KOPT-K1 (cell line): ENCODE measurements at regions not wholly inside any gene's neighbourhood (a gene's known extent, or its start where the extent isn't known, plus 50 kb on each side); places are given as distances from the start of the nearest gene placed in this dataset.

Experiments
- H3K27ac ChIP-seq: fragments of 200-600 bp; sonication (generic); 2 replicates; pipeline ENCODE4 v1.5.1; 2016; ENCODE audit warnings: antibody characterized with exemption, mild to moderate bottlenecking, low read depth, low read length; ENCODE audit not compliant: poor library complexity, severe bottlenecking
- H3K36me3 ChIP-seq: fragments of 200-600 bp; sonication (generic); 2 replicates; pipeline ENCODE4 v1.5.1; 2017; ENCODE audit warnings: antibody characterized with exemption, mild to moderate bottlenecking, low read length, moderate library complexity; ENCODE audit not compliant: insufficient read depth
- H3K9me3 ChIP-seq: fragments of 200-600 bp; sonication (generic); 2 replicates; pipeline ENCODE4 v1.5.1; 2017; ENCODE audit warnings: antibody characterized with exemption, low read length, mild to moderate bottlenecking; ENCODE audit not compliant: insufficient read depth, poor library complexity, severe bottlenecking

DNA sequence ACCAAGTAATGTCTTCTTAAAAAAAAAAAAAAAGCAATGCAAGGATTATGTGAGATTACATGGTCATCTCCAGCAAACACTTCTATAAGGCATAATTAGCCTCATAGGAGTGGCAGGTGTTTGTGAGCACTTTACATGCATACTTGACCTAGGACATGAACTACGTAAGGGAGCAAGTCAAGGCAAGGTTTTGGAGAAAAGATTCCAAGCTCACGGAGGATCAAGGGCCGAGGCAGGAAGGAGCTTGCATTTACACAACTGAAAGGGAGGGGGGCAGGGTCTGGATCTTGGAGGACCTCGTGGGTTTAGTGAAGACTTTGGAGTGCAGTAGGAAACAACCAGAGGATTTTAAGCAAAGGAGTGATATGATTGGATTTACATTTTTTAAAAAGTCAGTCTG lies 112.5 kb downstream of the CCER1 start:
- Histone ChIP-seq H3K27ac (no peak overlapping the region), H3K36me3 (no peaks in the 10 kb centered on the region), H3K9me3 (no peaks in the 10 kb centered on the region)

DNA sequence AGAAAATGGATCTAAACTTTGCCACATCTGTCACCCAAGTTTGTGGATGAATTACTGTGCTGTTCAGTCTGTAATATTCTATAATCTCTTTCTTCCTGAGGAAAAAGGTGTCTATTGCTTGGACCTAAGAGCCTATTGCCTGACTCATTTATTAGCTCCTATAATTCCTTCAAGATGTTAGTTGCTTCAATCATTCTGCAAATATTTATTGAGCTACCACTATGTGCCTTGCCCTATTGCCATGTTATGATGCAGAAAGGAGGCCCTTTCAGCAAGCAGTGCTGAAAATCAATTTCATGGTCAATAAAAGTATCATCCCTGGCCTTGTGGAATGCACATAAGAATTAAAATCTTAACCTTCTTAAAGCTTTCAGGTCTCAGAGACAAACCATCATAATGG lies 113.6 kb downstream of the CCER1 start:
- Histone ChIP-seq H3K36me3 (no peaks in the 10 kb centered on the region), H3K9me3 (no peaks in the 10 kb centered on the region), H3K27ac (no peak overlapping the region)

- Histone ChIP-seq H3K27ac (no peak overlapping the region), H3K9me3 (no peaks in the 10 kb centered on the region), H3K36me3 (no peaks in the 10 kb centered on the region)
These were observed 115.6 kb downstream of the CCER1 start for GRCh38 chr12:90839346-90839745.

- no peaks in the 10 kb centered on the region for H3K9me3 ChIP-seq
- H3K36me3 ChIP-seq: no peaks in the 10 kb centered on the region
- no peak overlapping the region for H3K27ac ChIP-seq
These were observed 118.3 kb downstream of the CCER1 start for GRCh38 chr12:90836689-90837088.

- no peak overlapping the region for H3K27ac ChIP-seq
- no peaks in the 10 kb centered on the region for H3K36me3 ChIP-seq
- no peaks in the 10 kb centered on the region for H3K9me3 ChIP-seq
These were observed 121.7 kb downstream of the CCER1 start for GRCh38 chr12:90833228-90833627.

DNA sequence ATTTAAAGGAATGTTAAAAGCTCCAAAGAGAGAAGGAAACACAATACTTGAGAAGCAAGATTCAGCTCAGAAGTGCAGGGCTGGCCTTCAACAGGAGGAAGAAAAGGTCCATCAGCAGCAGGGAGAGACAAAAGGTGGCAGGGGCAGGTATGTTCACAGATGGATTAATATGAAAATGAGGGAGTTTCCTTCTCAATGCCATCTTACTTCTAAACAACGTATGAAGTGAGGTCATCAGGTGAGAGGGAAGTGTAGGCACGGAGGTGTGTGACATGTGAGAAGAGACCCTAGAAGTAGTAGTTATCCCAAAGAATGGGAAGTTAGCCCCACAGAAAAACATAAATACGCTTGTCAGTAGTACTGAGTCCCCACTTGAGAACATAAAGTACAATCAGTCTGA lies 122.5 kb downstream of the CCER1 start:
- no peaks in the 10 kb centered on the region for H3K9me3 ChIP-seq
- H3K36me3 ChIP-seq: no peaks in the 10 kb centered on the region
- no peak overlapping the region for H3K27ac ChIP-seq

- no peaks in the 10 kb centered on the region for H3K9me3 ChIP-seq
- no peaks in the 10 kb centered on the region for H3K36me3 ChIP-seq
- no peak overlapping the region for H3K27ac ChIP-seq
These were observed 123.3 kb downstream of the CCER1 start for GRCh38 chr12:90831712-90832111.

DNA sequence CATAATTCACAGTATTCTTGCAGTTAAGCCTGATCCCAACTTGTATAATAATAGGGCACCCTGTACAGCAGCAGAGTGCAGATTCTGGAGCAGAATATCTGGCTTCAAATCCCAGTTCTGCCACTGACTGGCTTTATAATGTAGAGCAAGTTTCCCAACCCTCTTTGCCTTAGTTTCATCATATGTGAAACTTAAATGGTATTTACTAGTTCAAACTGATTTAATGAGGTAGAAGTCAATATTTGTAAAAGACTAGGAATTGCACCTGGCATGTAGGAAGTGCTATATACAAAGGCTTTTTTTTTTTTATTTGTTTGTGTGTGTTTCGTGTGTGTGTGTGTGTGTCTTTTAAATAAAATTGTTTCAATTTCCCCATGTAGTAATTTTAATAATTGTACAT lies 125.9 kb downstream of the CCER1 start:
- H3K36me3 ChIP-seq: no peaks in the 10 kb centered on the region
- no peaks in the 10 kb centered on the region for H3K9me3 ChIP-seq
- H3K27ac ChIP-seq: no peak overlapping the region

GRCh38 chr12:90828621-90829020 lies 126.4 kb downstream of the CCER1 start:
- Histone ChIP-seq H3K9me3 (no peaks in the 10 kb centered on the region), H3K36me3 (no peaks in the 10 kb centered on the region), H3K27ac (no peak overlapping the region)

- no peaks in the 10 kb centered on the region for H3K9me3 ChIP-seq
- no peak overlapping the region for H3K27ac ChIP-seq
- H3K36me3 ChIP-seq: no peaks in the 10 kb centered on the region
These were observed 127.4 kb downstream of the CCER1 start for GRCh38 chr12:90827567-90827966.

DNA sequence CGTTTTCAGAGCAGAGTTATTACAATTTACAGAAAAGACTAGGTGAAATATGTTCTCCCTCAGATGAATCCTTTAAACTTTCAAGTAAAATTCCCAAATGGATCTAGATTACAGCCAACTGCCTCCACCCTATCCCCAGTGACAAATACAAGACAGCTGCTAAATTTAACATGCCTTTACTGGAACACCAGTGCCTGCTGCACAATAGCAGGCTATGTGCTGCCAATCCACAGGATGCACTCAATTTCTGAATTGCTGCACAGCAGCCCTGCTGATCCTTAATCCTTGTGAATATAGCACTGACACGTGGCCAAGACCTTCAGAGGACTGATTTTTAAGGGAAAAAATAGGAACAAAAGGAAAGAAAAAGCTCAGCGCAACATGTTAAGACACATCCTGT lies 128.9 kb downstream of the CCER1 start:
- Histone ChIP-seq H3K36me3 (no peaks in the 10 kb centered on the region), H3K27ac (no peak overlapping the region), H3K9me3 (no peaks in the 10 kb centered on the region)

DNA sequence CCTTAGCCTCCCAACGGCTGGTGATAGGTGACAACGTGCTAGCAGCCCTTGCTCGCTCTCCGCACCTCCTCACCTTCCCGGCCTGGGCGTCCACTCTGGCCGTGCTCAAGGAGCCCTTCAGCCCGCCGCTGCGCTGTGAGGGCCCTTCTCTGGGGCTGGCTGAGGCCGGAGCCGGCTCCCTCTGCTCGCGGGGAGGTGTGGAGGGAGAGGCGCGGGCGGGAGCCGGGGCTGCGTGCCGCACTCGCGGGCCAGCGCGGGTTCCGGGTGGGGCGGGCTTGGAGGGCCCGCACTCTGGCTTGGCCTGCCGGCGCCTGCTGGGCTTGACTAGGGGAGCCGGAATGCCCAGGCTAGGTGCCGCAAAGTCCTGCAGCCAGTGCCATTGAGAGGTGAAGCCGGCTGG lies 131.1 kb downstream of the CCER1 start:
- Histone ChIP-seq H3K9me3 (no peaks in the 10 kb centered on the region), H3K27ac (no peak overlapping the region), H3K36me3 (no peaks in the 10 kb centered on the region)

DNA sequence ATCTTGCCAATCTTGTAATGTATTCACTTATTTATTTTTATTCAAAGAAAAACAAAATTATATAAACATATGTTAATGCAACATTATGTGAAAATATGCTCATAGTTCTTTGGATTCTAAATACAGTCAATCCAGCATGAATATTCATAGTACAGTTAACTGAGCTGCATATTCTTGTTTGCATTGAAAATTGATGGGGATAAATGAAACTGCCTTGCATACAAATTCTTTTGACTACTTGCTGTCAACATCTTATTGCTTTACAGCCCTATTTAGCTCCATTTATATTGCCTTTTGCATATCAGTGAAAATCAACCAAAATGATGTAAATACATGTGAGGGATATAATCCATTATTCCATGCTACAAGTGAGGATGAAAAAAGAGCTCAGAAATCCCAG lies 135.3 kb downstream of the CCER1 start:
- Histone ChIP-seq H3K9me3 (no peaks in the 10 kb centered on the region), H3K27ac (no peak overlapping the region), H3K36me3 (no peaks in the 10 kb centered on the region)

- Histone ChIP-seq H3K27ac (no peak overlapping the region), H3K36me3 (no peaks in the 10 kb centered on the region), H3K9me3 (no peaks in the 10 kb centered on the region)
These were observed 138.5 kb downstream of the CCER1 start for GRCh38 chr12:90816353-90817089.

DNA sequence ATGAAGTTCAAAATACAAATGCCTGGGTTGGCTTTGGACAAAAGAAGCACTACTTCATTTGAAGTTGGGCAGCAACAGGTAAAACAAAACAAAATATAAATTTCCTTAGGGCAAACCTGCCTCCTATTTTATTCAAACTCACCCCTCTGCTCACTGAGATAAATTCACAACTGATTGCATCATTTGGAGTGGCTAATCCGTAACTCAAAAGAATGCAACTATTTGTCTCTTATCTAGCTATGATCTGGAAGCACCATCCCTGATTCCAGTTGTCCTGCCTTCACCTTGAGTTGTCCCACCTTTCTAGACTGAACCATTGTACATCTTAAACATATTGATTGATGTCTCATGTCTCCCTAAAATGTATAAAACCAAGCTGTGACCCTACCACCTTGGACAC lies 145.0 kb downstream of the CCER1 start:
- Histone ChIP-seq H3K27ac (no peak overlapping the region), H3K9me3 (no peaks in the 10 kb centered on the region), H3K36me3 (no peaks in the 10 kb centered on the region)

DNA sequence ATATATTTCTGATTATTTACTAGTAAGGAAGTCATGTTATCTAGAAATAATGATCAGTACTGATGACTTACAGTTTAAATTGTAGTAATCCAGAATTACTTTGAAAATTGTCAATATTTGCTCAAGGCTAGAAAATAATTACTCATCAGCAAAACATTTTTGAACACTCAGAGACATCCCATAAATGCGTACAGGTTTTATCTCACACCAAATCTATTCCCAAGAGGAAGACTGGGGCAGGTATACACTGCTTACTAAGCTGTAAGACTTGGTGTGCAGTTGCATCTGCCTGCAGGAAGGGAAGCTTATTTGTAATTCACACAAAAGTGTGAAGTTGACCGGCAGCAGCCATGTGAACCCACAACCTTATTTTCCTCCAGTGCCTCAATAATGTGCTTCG lies 146.4 kb downstream of the CCER1 start:
- no peak overlapping the region for H3K27ac ChIP-seq
- no peaks in the 10 kb centered on the region for H3K36me3 ChIP-seq
- H3K9me3 ChIP-seq: no peaks in the 10 kb centered on the region
